GM12873 (cell line): ENCODE measurements at regions not wholly inside any gene's neighbourhood (a gene's known extent, or its start where the extent isn't known, plus 50 kb on each side); places are given as distances from the start of the nearest gene placed in this dataset.

Source experiments
- CTCF ChIP-seq: IDR thresholded peaks from 2 replicates; pipeline ENCODE4 v1.5.1; 2012; ENCODE audit warnings: low read depth, mild to moderate bottlenecking, moderate library complexity, low read length, control low read depth; ENCODE audit not compliant: insufficient read depth; ENCODE audit errors: missing control alignments

- TF ChIP-seq CTCF: no peak
Observed at GRCh38 chr1:79929356-79929755, 922.8 kb upstream of the ADGRL4 start.

- TF ChIP-seq CTCF: no peak
Observed at GRCh38 chr1:79928901-79929300, 922.4 kb upstream of the ADGRL4 start.

- no peak for TF ChIP-seq CTCF
Observed at GRCh38 chr1:79920960-79921669, 914.6 kb upstream of the ADGRL4 start.

GRCh38 chr1:79914896-79915295, 908.4 kb upstream of the ADGRL4 start:
- no peak for TF ChIP-seq CTCF

- TF ChIP-seq CTCF: no peak
Observed at GRCh38 chr1:79912813-79913212, 906.3 kb upstream of the ADGRL4 start.

- no peak for TF ChIP-seq CTCF
Observed at GRCh38 chr1:79903321-79903720, 896.8 kb upstream of the ADGRL4 start.

- no peak for TF ChIP-seq CTCF
Observed at GRCh38 chr1:79902418-79902817, 895.9 kb upstream of the ADGRL4 start.
